CD4-positive, alpha-beta T cell treated with Interleukin-4 for 1 hour (primary cell): ENCODE measurements at regions not wholly inside any gene's neighbourhood (a gene's known extent, or its start where the extent isn't known, plus 50 kb on each side); places are given as distances from the start of the nearest gene placed in this dataset.

Experiments used
- DNase-seq, 2 donors: peaks; one replicate each; pipeline ENCODE4 v3.0.0-alpha.2; 2020 to 2022

DNA sequence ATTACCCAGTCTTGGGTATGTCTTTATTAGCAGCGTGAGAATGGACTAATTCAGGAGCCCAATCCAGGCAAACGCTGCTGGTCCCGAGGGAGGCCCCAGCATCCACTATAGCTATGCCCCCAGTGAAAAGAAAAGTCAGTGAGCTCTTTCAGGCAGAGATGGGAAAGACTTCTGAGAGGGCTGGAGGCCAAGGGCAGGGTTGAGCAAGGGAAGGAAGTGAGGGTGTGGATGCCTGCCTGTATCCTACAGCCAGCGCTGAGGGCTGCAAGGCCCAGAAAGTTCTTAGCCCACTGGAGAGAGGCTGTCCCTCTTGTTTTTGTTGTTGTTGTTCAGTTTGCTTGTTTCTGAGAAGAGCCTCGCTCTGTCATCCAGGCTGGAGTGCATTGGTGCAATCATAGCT is 261.6 kb downstream of the ZEB1 start:
- no peak for DNase-seq
